ENCODE measurements at regions not wholly inside any gene's neighbourhood (a gene's known extent, or its start where the extent isn't known, plus 50 kb on each side); places are given as distances from the start of the nearest gene placed in this dataset.

DNA sequence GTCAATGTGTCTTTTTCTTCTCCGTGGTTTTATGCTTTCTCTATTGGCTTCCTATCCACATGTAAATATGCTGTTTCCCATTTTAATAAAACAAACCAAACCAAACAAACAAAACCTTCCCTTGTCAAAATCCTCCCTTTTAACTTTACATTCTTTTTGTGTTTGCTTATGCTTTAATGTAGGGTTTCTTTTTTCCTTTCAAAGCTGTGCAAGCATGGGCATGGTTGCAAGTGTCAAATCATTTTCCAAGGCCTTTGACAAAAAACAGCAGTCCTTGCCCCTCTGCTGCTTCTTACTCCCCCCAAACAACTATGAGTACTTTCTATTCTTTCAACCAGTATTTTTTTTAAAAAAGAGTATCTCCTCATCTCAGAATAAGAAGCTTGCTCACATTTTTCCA lies 66.0 kb upstream of the ACYP2 start:
- no peak for TF ChIP-seq TCF7L2 (IDR thresholded peaks at IDR 0.05; ENCODE audit: low read depth, low read length)
- TF ChIP-seq, protein P1, sequence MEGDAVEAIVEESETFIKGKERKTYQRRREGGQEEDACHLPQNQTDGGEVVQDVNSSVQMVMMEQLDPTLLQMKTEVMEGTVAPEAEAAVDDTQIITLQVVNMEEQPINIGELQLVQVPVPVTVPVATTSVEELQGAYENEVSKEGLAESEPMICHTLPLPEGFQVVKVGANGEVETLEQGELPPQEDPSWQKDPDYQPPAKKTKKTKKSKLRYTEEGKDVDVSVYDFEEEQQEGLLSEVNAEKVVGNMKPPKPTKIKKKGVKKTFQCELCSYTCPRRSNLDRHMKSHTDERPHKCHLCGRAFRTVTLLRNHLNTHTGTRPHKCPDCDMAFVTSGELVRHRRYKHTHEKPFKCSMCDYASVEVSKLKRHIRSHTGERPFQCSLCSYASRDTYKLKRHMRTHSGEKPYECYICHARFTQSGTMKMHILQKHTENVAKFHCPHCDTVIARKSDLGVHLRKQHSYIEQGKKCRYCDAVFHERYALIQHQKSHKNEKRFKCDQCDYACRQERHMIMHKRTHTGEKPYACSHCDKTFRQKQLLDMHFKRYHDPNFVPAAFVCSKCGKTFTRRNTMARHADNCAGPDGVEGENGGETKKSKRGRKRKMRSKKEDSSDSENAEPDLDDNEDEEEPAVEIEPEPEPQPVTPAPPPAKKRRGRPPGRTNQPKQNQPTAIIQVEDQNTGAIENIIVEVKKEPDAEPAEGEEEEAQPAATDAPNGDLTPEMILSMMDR (IDR thresholded peaks at IDR 0.05): no peak
- no peak for TF ChIP-seq REST (IDR thresholded peaks at IDR 0.05; ENCODE audit: insufficient read depth in 1 of 2, low read depth in 2 of 2, low read length in 1 of 2)

Data from Panc1 (cell line).